Large intestine (tissue), 3 donors: ENCODE measurements at regions not wholly inside any gene's neighbourhood (a gene's known extent, or its start where the extent isn't known, plus 50 kb on each side); places are given as distances from the start of the nearest gene placed in this dataset.
A peak's percentile ranks its signal among the peaks of the same experiment; 100 is the strongest.

Experiments used
- DNase-seq, 2 donors: peaks; one replicate each; pipeline versions ENCODE4 v3.0.0 to v3.0.0-alpha.2; 2013
- H3K27ac ChIP-seq: one replicate; pipeline ENCODE4 v1.5.1; 2013; ENCODE audit warnings: low read length
- H3K27me3 ChIP-seq: 2 replicates; pipeline ENCODE4 v1.6.1; 2013; ENCODE audit warnings: low read length; ENCODE audit not compliant: control insufficient read depth, insufficient read depth
- H3K36me3 ChIP-seq: 2 replicates; pipeline ENCODE4 v1.6.1; 2013; ENCODE audit warnings: low read length; ENCODE audit not compliant: control insufficient read depth, insufficient read depth
- H3K4me1 ChIP-seq: one replicate; pipeline ENCODE4 v1.6.1; 2013; ENCODE audit warnings: low read length; ENCODE audit not compliant: control insufficient read depth, insufficient read depth
- H3K4me3 ChIP-seq: one replicate; pipeline ENCODE4 v1.5.1; 2013; ENCODE audit warnings: low read length
- H3K9me3 ChIP-seq: one replicate; pipeline ENCODE4 v1.6.1; 2013; ENCODE audit warnings: mild to moderate bottlenecking, low read depth, low read length, moderate library complexity; ENCODE audit not compliant: control insufficient read depth
- WGBS: methylation state at CpG from one replicate; pipeline ENCODE4 v1.1.5; 2013; ENCODE audit warnings: low lambda C conversion rate; ENCODE audit not compliant: insufficient coverage; 5-methylcytosine and 5-hydroxymethylcytosine counted together

GRCh38 chr14:26206640-26207039, 391.2 kb downstream of the NOVA1 start:
- no peaks in the 10 kb centered on the region for H3K36me3 ChIP-seq
- H3K27ac ChIP-seq = no peak overlapping the region
- H3K4me3 ChIP-seq = no peak overlapping the region
- H3K9me3 ChIP-seq = no peaks in the 10 kb centered on the region
- DNase-seq = no peak
- no peaks in the 10 kb centered on the region for H3K4me1 ChIP-seq
- peaks cover 13% of the 10 kb centered on the region for H3K27me3 ChIP-seq
- WGBS = 90% methylated on average over 2 of the region's 2 CpGs

GRCh38 chr14:26204728-26205479, 392.9 kb downstream of the NOVA1 start:
- no peaks in the 10 kb centered on the region for H3K36me3 ChIP-seq
- no peak overlapping the region for H3K27ac ChIP-seq
- peak; percentile 6 to 24 for DNase-seq
- H3K4me3 ChIP-seq = peak overlapping the region; percentile 44
- H3K27me3 ChIP-seq = peaks cover 13% of the 10 kb centered on the region
- WGBS = 0% methylated on average over 1 of the region's 48 CpGs
- no peaks in the 10 kb centered on the region for H3K9me3 ChIP-seq
- no peaks in the 10 kb centered on the region for H3K4me1 ChIP-seq

GRCh38 chr14:26204366-26204727, 393.5 kb downstream of the NOVA1 start:
- H3K27ac ChIP-seq = no peak overlapping the region

GRCh38 chr14:26200687-26201086, 397.1 kb downstream of the NOVA1 start:
- Histone ChIP-seq H3K27ac (no peak overlapping the region), H3K9me3 (no peaks in the 10 kb centered on the region), H3K4me1 (no peaks in the 10 kb centered on the region), H3K27me3 (peaks cover 8% of the 10 kb centered on the region), H3K36me3 (no peaks in the 10 kb centered on the region), H3K4me3 (no peak overlapping the region)
- WGBS = 100% methylated on average over 1 of the region's 3 CpGs
- DNase-seq = no peak

More at GRCh38 chr14:26204366-26204727, 393.5 kb downstream of the NOVA1 start:
- no peaks in the 10 kb centered on the region for H3K36me3 ChIP-seq
- WGBS = 53% methylated on average over 2 of the region's 5 CpGs
- DNase-seq = peak in 1 of 2 donors; percentile 7
- no peaks in the 10 kb centered on the region for H3K4me1 ChIP-seq
- H3K9me3 ChIP-seq = no peaks in the 10 kb centered on the region
- peak overlapping the region; percentile 44 for H3K4me3 ChIP-seq
- peaks cover 13% of the 10 kb centered on the region for H3K27me3 ChIP-seq

GRCh38 chr14:26199590-26200370, 398.1 kb downstream of the NOVA1 start:
- Histone ChIP-seq H3K27ac (no peak overlapping the region), H3K36me3 (no peaks in the 10 kb centered on the region), H3K4me3 (no peak overlapping the region), H3K9me3 (no peaks in the 10 kb centered on the region), H3K27me3 (peaks cover 2% of the 10 kb centered on the region), H3K4me1 (no peaks in the 10 kb centered on the region)
- WGBS = 88% methylated on average over 4 of the region's 6 CpGs
- no peak for DNase-seq

- no peak overlapping the region for H3K27ac ChIP-seq
- no peaks in the 10 kb centered on the region for H3K9me3 ChIP-seq
- no peaks in the 10 kb centered on the region for H3K27me3 ChIP-seq
- H3K36me3 ChIP-seq = no peaks in the 10 kb centered on the region
- H3K4me3 ChIP-seq = no peak overlapping the region
- WGBS = 100% methylated on average over 1 of the region's 2 CpGs
- H3K4me1 ChIP-seq = no peaks in the 10 kb centered on the region
- no peak for DNase-seq
Measured at GRCh38 chr14:26199096-26199495, 398.7 kb downstream of the NOVA1 start.

- no peaks in the 10 kb centered on the region for H3K27me3 ChIP-seq
- WGBS = no CpG with 5 or more reads among the region's 1 CpG
- DNase-seq = no peak
- H3K4me3 ChIP-seq = no peak overlapping the region
- H3K27ac ChIP-seq = no peak overlapping the region
- no peaks in the 10 kb centered on the region for H3K4me1 ChIP-seq
- no peaks in the 10 kb centered on the region for H3K9me3 ChIP-seq
- no peaks in the 10 kb centered on the region for H3K36me3 ChIP-seq
Measured at GRCh38 chr14:26194816-26195215, 403.0 kb downstream of the NOVA1 start.

GRCh38 chr14:26191671-26192070, 406.2 kb downstream of the NOVA1 start:
- Histone ChIP-seq H3K9me3 (no peaks in the 10 kb centered on the region), H3K4me3 (no peak overlapping the region), H3K36me3 (no peaks in the 10 kb centered on the region), H3K27ac (no peak overlapping the region), H3K27me3 (no peaks in the 10 kb centered on the region), H3K4me1 (no peaks in the 10 kb centered on the region)
- WGBS = no CpG with 5 or more reads among the region's 1 CpG
- DNase-seq = no peak

GRCh38 chr14:26191123-26191522, 406.7 kb downstream of the NOVA1 start:
- WGBS = no CpG with 5 or more reads among the region's 4 CpGs
- no peak for DNase-seq
- H3K27me3 ChIP-seq = no peaks in the 10 kb centered on the region

GRCh38 chr14:26190646-26191045, 407.2 kb downstream of the NOVA1 start:
- no peak overlapping the region for H3K27ac ChIP-seq
- DNase-seq = no peak
- no peaks in the 10 kb centered on the region for H3K27me3 ChIP-seq
- no peak overlapping the region for H3K4me3 ChIP-seq
- no peaks in the 10 kb centered on the region for H3K9me3 ChIP-seq
- H3K36me3 ChIP-seq = no peaks in the 10 kb centered on the region
- WGBS = 50% methylated on average over 1 of the region's 2 CpGs
- no peaks in the 10 kb centered on the region for H3K4me1 ChIP-seq

More at GRCh38 chr14:26191123-26191522, 406.7 kb downstream of the NOVA1 start:
- no peak overlapping the region for H3K27ac ChIP-seq
- H3K4me3 ChIP-seq = no peak overlapping the region
- no peaks in the 10 kb centered on the region for H3K36me3 ChIP-seq
- H3K4me1 ChIP-seq = no peaks in the 10 kb centered on the region
- H3K9me3 ChIP-seq = no peaks in the 10 kb centered on the region
